Coronary artery (tissue), 2 donors: ENCODE measurements at regions not wholly inside any gene's neighbourhood (a gene's known extent, or its start where the extent isn't known, plus 50 kb on each side); places are given as distances from the start of the nearest gene placed in this dataset.
"Not testable (repeated sequence)": the region's sequence is repeated elsewhere in the genome, so short reads cannot be mapped to it uniquely, and the experiment has no call there.

Experiments used
- DNase-seq: peaks from one replicate; pipeline ENCODE4 v3.0.0-alpha.2; 2017; ENCODE audit warnings: low spot score
- H3K27ac ChIP-seq, 2 donors: fragments of 200-600 bp; sonication (generic); one replicate each; pipeline ENCODE4 v1.5.1; 2016 to 2019
- H3K4me3 ChIP-seq: fragments of 200-600 bp; sonication (generic); 2 replicates; pipeline ENCODE4 v1.5.1; 2016; ENCODE audit warnings: mild to moderate bottlenecking, moderate library complexity
- TF ChIP-seq, protein P1 (sequence below): fragments of 200-600 bp; sonication (generic); IDR thresholded peaks from one replicate; pipeline ENCODE4 v1.5.1; 2019; ENCODE audit warnings: antibody characterized with exemption

DNA sequence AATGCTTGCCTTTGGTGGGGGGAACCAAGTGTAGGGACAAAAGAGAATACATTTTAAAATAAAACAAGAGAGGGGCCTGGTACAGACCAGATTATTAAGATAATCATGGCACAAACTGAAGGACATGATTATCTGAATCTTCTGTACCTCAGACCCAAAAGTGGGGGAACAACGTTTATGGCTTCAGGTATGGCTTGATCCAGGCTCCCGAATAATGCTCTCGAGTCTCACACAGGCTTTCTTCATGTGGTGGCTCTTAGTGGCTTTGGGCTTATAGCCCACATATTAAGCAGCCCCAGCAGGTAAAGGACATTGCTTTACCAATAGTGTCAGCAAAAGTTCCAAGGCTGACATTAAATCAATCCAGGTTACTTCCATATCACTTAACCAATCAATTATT is 106.8 kb upstream of the FOXK1 start:
- no peak overlapping the region for H3K27ac ChIP-seq
- TF ChIP-seq, protein P1, sequence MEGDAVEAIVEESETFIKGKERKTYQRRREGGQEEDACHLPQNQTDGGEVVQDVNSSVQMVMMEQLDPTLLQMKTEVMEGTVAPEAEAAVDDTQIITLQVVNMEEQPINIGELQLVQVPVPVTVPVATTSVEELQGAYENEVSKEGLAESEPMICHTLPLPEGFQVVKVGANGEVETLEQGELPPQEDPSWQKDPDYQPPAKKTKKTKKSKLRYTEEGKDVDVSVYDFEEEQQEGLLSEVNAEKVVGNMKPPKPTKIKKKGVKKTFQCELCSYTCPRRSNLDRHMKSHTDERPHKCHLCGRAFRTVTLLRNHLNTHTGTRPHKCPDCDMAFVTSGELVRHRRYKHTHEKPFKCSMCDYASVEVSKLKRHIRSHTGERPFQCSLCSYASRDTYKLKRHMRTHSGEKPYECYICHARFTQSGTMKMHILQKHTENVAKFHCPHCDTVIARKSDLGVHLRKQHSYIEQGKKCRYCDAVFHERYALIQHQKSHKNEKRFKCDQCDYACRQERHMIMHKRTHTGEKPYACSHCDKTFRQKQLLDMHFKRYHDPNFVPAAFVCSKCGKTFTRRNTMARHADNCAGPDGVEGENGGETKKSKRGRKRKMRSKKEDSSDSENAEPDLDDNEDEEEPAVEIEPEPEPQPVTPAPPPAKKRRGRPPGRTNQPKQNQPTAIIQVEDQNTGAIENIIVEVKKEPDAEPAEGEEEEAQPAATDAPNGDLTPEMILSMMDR: no peak
- DNase-seq: no peak
- H3K4me3 ChIP-seq: no peak overlapping the region

- DNase-seq: no peak
- TF ChIP-seq, protein P1: no peak
- Histone ChIP-seq H3K27ac (no peak overlapping the region), H3K4me3 (no peak overlapping the region)
Measured at GRCh38 chr7:4602905-4603842, 78.9 kb upstream of the FOXK1 start.

GRCh38 chr7:4603843-4604231 is 78.3 kb upstream of the FOXK1 start:
- Histone ChIP-seq H3K4me3 (no peak overlapping the region), H3K27ac (no peak overlapping the region)
- TF ChIP-seq, protein P1: no peak
- no peak for DNase-seq

DNA sequence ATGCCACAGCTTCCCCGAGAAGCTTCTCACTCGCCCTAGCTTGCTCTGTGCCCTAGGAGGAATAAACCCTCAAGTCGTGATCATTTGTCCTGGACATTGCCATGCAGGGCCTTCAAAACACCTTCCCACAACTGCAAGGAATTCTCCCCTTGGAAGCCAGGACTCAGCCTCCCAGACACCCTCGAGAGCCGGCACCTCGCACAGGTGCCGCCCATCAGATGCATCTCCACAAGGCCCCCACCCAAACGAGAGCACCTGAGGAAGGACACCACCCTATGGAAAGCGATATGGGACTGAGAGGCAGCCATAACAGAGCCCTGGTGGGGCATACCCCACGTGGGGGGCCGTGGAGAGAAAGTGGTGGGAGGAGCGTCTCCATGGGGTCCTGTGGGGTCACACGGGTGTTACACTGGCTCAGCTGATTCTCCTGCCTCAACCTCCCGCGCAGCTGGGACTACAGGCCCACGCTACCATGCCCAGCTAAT is 77.6 kb upstream of the FOXK1 start:
- Histone ChIP-seq H3K27ac (no peak overlapping the region), H3K4me3 (no peak overlapping the region)
- TF ChIP-seq, protein P1: no peak
- peak; percentile 24 for DNase-seq

GRCh38 chr7:4606797-4607196 is 75.3 kb upstream of the FOXK1 start:
- Histone ChIP-seq H3K4me3 (no peak overlapping the region), H3K27ac (no peak overlapping the region)
- TF ChIP-seq, protein P1: no peak
- DNase-seq: no peak

DNA sequence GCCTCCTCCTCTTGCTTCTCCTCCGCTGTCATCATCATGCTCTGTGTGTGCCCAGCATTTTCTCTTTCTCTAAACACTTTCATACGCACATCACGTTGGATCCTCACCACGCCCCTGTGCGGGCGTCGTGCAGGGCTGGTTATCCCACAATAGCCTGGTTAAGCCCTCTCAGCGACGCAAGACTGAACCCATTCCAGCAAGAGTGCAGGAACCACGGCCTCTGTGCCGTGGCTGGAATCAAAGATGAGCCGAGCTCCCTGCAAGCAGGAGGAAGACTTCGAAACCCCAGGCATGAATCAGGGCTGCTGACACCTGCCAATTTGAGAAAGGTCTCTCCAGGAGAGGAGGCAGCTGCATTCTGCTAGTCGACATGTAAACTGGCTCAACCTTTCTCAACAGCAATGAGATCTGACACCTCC is 74.8 kb upstream of the FOXK1 start:
- DNase-seq: no peak
- Histone ChIP-seq H3K4me3 (no peak overlapping the region), H3K27ac (no peak overlapping the region)
- TF ChIP-seq, protein P1: no peak

DNA sequence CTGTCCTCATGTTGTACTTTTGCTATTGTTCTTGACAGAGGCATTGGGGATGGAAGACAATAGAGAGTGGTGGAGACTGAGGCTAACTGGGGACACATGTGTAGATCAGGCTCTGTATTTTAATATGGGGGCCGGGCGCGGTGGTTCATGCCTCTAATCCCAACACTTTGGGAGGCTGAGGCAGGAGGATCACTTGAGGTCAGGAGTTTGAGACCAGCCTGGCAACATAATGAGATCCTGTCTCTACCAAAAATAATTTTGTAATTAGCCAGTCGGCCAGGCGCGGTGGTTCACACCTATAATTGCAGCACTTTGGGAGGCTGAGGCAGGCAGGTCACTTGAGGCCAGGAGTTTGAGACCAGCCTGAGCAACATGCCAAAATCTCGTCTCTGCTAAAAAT is 72.5 kb upstream of the FOXK1 start:
- H3K27ac ChIP-seq, H3K4me3 ChIP-seq, DNase-seq: not testable (repeated sequence)
